ENCODE measurements at regions not wholly inside any gene's neighbourhood (a gene's known extent, or its start where the extent isn't known, plus 50 kb on each side); places are given as distances from the start of the nearest gene placed in this dataset.

- TF ChIP-seq CTCF (IDR thresholded peaks at IDR 0.05) (no peak), POLR2AphosphoS5 (IDR thresholded peaks at IDR 0.05) (no peak), POLR2A (IDR thresholded peaks at IDR 0.05) (no peak)
These were observed 156.3 kb upstream of the FNDC3A start for GRCh38 chr13:48819376-48819775.

Data from sigmoid colon (tissue), 4 donors.